GM04504 (cell line): ENCODE measurements at regions not wholly inside any gene's neighbourhood (a gene's known extent, or its start where the extent isn't known, plus 50 kb on each side); places are given as distances from the start of the nearest gene placed in this dataset.
"Not testable (repeated sequence)": the region's sequence is repeated elsewhere in the genome, so short reads cannot be mapped to it uniquely, and the experiment has no call there.

Experiments used
- DNase-seq: peaks from one replicate; pipeline ENCODE4 v3.0.0-alpha.2; 2012; ENCODE audit warnings: low read depth

- no peak for DNase-seq
Observed at GRCh38 chr16:7964167-7964566, 626.1 kb downstream of the TMEM114 start.

GRCh38 chr16:7962091-7962879, 628.0 kb downstream of the TMEM114 start:
- DNase-seq: no peak

- no peak for DNase-seq
Observed at GRCh38 chr16:7957151-7957550, 624.5 kb downstream of the RBFOX1 start.

GRCh38 chr16:7953360-7953759, 620.7 kb downstream of the RBFOX1 start:
- no peak for DNase-seq

GRCh38 chr16:7946142-7946541, 613.5 kb downstream of the RBFOX1 start:
- no peak for DNase-seq

- no peak for DNase-seq
Observed at GRCh38 chr16:7938175-7938574, 605.5 kb downstream of the RBFOX1 start.

- DNase-seq: no peak
Observed at GRCh38 chr16:7921345-7921744, 588.7 kb downstream of the RBFOX1 start.

GRCh38 chr16:7919782-7920181, 587.1 kb downstream of the RBFOX1 start:
- DNase-seq: no peak

GRCh38 chr16:7914748-7915147, 582.1 kb downstream of the RBFOX1 start:
- DNase-seq: no peak

- DNase-seq: no peak
Observed at GRCh38 chr16:7912132-7912531, 579.5 kb downstream of the RBFOX1 start.

GRCh38 chr16:7910116-7910515, 577.5 kb downstream of the RBFOX1 start:
- DNase-seq: no peak

GRCh38 chr16:7888411-7888810, 555.8 kb downstream of the RBFOX1 start:
- DNase-seq: no peak

GRCh38 chr16:7887316-7887715, 554.7 kb downstream of the RBFOX1 start:
- no peak for DNase-seq

GRCh38 chr16:7871979-7872378, 539.3 kb downstream of the RBFOX1 start:
- no peak for DNase-seq

- no peak for DNase-seq
Observed at GRCh38 chr16:7871371-7871770, 538.7 kb downstream of the RBFOX1 start.

GRCh38 chr16:7867831-7868230, 535.2 kb downstream of the RBFOX1 start:
- DNase-seq: no peak

GRCh38 chr16:7866144-7866543, 533.5 kb downstream of the RBFOX1 start:
- no peak for DNase-seq

GRCh38 chr16:7865393-7865792, 532.7 kb downstream of the RBFOX1 start:
- DNase-seq: not testable (repeated sequence)

GRCh38 chr16:7861891-7862582, 529.4 kb downstream of the RBFOX1 start:
- DNase-seq: no peak

GRCh38 chr16:7853197-7853596, 520.6 kb downstream of the RBFOX1 start:
- no peak for DNase-seq

- DNase-seq: no peak
Observed at GRCh38 chr16:7849841-7850240, 517.2 kb downstream of the RBFOX1 start.

GRCh38 chr16:7843261-7843660, 510.6 kb downstream of the RBFOX1 start:
- no peak for DNase-seq

GRCh38 chr16:7839568-7839967, 506.9 kb downstream of the RBFOX1 start:
- no peak for DNase-seq
